ENCODE measurements at regions not wholly inside any gene's neighbourhood (a gene's known extent, or its start where the extent isn't known, plus 50 kb on each side); places are given as distances from the start of the nearest gene placed in this dataset.
A peak's percentile ranks its signal among the peaks of the same experiment; 100 is the strongest.
"Not testable (repeated sequence)": the region's sequence is repeated elsewhere in the genome, so short reads cannot be mapped to it uniquely, and the experiment has no call there.

DNA sequence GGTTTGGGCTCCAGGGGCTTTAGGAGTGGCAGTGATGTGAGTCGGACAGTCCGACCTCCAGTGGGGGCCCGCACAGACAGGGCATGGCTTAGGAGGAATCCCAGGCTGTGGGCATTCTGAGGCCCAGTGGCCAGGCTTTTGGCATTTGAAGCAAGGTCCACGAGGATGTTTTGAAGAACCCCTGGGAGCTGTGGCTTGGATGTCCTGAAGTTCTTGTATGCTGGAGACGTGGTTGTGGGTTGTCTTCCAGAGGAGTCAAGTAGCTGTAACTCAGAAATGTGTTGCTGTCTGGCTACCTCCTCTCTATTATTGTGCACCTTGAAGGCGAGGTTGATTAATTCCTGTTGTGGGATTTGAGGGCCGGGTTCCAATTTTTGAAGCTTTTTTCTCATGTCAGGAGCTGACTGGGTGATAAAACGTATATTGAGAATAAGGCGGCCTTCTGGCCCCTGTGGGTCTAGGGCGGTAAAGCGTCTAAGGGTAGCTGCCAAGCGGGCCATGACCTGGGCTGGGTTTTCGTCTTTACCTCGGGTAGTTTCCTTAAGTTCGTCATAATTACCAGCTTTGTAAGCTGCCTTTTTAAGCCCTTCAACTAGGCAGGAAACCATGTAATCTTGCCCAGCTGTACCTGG is 67.3 kb upstream of the EZR start:
- not testable (repeated sequence) for DNase-seq (ENCODE audit: low read depth, low spot score)

DNA sequence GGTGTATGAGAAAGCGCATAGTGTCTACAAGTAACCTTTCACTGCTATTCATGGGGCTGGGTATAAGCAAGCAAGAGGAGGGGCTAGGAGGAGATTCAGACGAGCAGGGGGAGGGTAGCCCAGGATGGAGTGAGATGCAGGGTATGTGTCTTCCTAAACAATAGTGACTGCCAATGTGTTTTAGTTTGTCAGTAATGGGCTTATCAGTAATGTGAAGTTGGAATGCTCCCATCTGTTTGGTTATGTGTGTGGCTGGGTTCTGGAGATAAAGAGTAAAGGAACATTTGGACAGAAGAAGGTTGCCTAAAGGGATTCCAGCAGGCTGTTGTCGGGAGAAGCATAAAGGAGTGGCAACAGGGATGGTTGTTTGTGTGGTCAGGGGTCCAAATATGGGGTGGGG is 62.7 kb upstream of the EZR start:
- DNase-seq (ENCODE audit: low read depth, low spot score), result not testable (repeated sequence)

DNA sequence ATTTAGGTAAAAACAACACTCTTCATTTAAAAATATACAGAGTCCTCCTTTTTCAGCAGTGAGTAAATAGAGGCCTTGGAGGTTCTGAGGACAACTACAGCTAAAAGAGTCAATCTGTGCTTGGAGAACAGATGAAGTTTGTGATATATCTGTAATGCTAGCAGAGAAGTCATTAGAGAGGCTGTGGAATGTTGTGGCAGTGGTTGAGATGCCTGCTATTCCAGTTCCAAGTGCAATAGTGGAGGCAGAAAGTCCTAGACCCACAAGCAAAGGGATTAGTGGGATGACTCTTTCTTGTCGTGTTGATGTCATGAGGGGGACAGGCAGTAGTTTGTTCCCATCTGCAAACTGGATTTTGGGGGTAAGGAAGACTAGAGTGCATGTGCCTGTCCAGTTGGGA is 62.1 kb upstream of the EZR start:
- DNase-seq (ENCODE audit: low read depth, low spot score), result not testable (repeated sequence)

DNA sequence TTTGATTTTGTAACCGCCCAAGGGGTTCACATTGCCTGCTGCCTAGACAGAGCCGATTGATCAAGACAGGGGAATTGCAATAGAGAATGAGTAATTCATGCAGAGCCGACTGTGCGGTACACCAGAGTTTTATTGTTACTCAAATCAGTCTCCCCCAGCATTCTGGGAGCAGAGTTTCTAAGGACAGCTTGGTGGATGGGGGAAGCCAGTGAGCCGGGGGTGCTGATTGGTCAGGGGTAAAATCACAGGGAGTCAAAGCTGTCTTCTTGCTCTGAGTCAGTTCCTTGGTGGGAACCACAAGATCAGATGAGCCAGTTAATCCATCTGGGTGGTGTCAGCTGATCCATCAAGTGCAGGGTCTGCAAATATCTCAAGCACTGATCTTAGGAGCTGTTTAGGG is 60.0 kb upstream of the EZR start:
- DNase-seq (ENCODE audit: low read depth, low spot score), result peak; percentile 94

DNA sequence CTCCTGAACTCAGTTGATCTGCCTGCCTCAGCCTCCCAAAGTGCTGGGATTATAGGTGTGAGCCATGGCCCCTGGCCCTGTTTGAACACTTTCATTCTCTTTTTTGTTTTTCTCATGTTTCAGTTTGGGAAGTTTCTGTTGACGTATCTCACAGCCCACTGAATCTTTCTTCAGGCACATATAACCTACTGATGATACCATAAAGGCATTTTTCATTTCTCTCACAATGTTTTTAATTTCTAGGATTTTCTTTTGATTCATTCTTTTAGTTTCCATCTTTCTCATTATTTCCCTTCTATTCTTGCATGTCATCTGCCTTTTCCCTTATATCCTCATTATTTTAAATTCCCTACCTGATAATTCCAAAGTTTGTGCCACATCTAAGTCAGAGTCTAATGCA is 58.5 kb upstream of the EZR start:
- DNase-seq (ENCODE audit: low read depth, low spot score), result no peak

DNA sequence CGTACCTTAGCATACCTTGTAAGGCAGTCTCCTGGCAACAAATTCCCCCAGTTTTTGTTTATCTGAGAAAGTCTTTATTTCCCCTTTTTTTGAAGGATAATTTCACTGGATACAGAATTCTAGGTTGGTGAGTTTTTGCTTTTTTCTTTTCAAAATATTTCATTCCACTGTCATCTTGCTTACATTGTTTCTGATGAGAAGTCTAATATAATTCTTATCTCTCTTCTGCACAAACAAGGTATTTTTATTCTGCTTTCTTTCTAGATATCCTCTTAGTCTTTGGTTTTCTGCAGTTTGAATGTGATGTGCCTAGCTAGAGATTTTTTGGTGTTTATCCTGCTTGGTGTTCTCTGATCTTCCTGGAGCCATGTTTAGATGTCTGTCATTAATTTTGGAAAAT is 57.7 kb upstream of the EZR start:
- no peak for DNase-seq (ENCODE audit: low read depth, low spot score)

DNA sequence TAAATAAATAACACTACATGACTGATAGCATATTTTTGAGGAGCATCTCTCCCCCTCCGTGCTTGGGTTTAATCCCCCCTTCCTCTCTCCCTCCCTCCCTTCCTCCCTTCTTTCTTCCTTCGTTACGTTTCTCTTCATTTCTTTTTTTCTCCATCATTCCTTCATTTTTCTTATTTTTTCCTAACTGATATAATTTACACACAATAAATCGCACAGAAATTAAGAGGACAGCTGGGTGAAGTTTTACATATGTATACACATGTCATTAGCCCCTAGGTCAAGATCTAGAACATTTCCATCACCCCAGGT is 51.4 kb upstream of the EZR start:
- no peak for DNase-seq (ENCODE audit: low read depth, low spot score)

DNA sequence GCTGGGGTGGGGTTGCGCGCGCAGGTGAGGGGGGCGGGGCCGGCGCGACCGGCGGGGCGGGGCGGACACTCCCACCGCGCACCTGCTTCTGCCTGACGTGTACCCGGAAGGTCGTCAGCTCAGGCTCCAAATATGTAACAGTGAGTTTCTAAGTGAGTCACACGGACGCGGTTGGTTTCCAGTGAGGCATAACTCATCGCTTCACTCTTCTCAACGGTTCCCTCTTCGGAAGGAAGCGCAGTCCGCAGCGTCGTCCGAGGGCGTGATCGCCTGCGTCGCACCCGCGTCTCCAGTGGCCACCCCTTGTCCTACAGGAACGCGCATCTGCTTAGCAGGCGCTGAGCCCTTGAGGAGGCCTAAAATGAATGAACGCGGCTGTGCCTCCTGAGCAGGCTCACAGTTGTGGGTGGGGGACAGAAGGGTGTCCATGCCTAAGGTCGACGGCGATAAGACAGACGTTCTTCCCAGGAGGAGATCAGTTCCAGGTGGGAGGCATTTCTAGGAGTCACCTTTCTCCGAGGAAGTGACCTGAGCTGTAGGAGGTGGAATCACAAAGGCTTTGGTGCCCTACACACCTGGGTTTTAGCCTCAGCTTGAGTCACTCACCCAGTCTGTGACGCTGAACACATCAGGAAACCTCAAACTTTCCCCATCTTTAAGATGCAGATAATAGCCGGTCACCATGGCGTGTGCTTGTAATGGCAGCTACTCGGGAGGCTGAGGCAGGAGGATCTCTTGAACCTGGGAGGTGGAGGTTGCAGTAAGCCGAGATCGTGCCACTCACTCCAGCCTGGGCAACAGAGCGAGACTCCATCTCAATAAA is 50.9 kb upstream of the EZR start:
- DNase-seq (ENCODE audit: low read depth, low spot score), result peak; percentile 94

DNA sequence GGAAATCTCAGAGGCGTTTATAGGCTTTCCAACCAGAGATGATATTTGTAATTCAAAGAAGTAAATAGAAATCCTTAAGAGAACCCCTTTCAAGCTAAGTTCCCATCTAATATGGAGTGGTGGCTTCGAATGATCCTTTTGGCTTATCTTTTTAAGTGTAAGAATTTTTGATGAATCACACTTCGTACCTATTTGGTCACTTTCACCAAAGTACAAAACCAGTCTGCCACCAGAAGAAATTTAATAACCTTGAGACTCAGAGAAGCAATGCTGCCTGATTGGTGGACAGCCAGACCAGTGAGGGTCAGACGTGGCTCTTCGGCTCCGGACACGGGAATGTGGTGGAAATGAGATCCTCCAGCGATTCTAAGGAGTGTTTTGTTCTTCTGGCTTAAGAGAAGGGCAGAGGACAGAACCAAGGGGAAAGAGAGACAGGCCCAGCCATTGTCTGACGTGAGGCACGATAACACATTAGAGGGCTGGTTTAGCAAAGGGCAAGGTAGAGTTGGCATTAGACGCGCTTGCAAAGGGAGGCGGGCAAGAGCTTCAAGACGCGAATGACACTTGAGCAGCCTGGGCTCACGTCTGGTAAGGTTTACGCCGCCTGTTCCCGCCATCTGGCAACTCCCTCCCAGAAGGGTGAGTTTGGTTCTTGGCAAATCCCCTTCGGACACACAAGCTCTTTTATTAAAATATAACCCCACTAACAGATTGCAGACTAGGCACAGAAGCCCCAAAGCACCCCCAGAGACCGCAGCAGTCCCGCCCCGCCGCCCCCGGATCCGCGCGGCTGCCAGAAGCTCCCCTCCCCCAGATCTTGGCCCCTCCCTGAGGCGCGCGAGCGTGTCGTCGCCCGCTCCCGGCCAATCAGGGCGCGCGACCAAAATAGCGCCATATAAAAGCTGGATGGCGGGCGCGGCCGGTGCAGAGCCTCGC is 50.0 kb upstream of the EZR start:
- DNase-seq (ENCODE audit: low read depth, low spot score), result no peak
